GM18502 (cell line): ENCODE measurements at regions not wholly inside any gene's neighbourhood (a gene's known extent, or its start where the extent isn't known, plus 50 kb on each side); places are given as distances from the start of the nearest gene placed in this dataset.
"Not testable (repeated sequence)": the region's sequence is repeated elsewhere in the genome, so short reads cannot be mapped to it uniquely, and the experiment has no call there.

Experiments used
- ATAC-seq: cut with Tn5 transposase; IDR thresholded peaks from one replicate; pipeline ENCODE4 v1.9.1; 2021; ENCODE audit warnings: mild to moderate bottlenecking; ENCODE audit not compliant: unreplicated experiment, poor library complexity

DNA sequence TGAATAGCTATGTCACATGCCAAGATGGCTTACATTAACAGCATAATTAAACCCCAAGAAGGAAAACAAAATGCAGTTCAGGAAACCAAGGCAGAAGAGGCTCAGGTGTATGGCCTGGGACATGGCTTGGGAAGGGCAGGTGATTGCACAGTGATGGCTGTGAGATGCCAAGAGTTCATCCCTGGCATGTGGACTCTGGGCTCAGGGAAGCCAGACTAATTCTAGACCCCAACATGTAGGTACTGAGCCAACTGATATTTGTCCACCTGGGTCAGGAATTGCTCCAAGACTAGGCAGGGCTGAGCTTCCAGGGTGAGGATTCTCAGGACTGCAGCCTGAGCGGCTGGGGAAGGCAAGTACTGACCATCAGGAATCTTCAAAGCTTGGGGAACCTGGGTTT, 218.4 kb upstream of the PIK3R1 start:
- ATAC-seq = no peak

DNA sequence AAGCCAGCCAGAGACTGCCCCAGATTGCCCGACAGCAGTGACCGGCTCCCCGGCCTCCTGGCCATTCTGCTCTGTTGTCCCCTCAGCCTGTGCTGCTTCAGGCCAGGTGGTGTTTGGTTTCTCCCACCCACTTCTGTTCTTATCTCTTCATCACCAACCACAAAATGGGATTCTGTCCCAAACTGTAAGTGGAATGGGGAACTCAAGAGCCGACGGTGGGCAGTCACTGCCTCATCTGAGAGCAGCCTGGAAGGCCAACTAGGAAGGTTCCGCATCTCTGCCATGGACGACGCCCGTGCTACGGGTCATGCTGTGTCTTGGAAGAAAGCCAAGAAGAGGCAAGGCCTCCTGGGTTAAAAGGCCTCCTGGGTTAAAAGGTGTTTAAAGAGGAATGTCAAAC, 219.0 kb upstream of the PIK3R1 start:
- no peak for ATAC-seq

DNA sequence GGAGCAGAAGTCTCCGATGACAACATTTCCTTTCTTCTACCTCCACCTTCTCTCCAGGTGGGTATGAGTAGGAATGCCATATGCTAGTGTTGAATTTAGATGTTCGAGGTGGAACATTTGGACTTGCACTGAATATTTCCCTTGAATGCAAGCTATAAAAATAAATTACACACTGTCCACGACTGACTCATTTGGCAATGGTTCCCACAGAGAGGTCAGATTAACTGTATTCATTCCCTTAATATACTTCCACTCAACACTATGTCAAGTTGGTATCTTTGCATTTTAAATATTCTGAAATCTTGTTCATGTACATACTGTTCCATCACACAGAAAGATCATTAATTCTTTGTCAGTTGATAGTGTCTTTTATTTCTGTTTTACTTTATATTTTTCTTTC, 222.6 kb upstream of the PIK3R1 start:
- ATAC-seq = no peak

- ATAC-seq = no peak
These were observed 226.1 kb upstream of the PIK3R1 start for GRCh38 chr5:67989456-67989855.

GRCh38 chr5:67986761-67987160, 228.8 kb upstream of the PIK3R1 start:
- ATAC-seq = no peak

DNA sequence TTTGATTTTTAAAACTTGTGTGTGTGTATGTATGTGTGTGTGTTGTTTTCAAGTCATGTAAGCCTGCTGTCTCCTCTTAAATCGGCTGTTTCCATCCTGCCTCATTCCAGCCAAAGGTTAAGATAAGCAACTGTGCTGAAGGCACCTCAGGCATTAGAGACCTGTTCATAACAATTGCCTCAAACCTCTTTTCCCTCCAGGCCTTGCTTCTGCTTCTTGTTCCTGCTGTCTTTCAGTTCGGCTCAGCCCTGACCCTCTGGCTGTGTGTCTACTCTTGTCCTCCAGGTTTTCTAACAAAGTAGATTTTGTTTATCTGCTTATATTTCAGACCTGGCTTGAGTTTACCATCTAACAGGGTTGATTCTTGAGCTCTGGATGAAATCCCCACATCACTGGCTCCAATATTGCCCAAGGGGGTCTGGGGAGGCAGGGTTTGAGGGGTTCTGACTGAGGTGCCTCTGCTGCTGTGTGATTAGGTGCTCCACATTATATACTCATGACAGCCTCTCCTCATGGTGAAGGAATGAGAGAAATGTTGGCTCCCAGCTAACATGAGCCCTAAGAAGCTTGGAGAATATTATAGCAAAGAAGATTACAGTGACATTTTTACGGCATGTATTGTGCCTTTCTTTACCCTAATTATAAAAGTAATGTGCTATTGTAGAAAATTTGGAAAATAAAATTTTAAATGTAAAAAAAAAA, 229.7 kb upstream of the PIK3R1 start:
- ATAC-seq = no peak

- ATAC-seq = no peak
These were observed 231.0 kb upstream of the PIK3R1 start for GRCh38 chr5:67984546-67984945.

GRCh38 chr5:67983251-67984110, 232.1 kb upstream of the PIK3R1 start:
- peak; percentile 71 for ATAC-seq

DNA sequence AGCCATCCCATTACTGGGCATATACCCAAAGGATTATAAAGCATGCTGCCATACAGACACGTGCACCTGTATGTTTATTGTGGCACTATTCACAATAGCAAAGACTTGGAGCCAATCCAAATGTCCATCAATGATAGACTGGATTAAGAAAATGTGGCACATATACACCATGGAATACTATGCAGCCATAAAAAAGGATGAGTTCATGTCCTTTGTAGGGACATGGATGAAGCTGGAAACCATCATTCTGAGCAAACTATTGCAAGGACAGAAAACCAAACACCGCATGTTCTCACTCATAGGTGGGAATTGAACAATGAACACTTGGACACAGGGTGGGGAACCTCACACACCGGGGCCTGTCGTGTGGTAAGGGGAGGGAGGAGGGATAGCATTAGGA, 233.4 kb upstream of the PIK3R1 start:
- ATAC-seq = not testable (repeated sequence)

DNA sequence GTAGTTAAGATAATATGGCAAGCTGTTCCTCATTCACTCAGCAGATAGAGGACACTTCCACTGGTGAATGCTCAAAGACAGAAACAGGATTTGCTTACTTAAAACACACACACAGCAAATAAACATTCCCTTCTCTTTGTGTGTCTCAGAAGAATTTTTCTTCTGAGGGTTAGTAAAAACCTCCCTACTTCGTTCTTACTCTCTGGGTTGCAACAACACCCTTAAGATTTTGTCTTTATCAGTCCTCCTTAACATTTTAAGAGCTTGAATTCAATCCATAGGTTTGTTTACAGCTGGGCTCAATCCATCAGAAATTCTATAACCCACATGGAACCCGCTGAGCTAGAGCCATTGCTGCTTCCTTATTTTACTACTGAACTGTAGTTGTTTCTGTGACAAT, 237.4 kb upstream of the PIK3R1 start:
- no peak for ATAC-seq

DNA sequence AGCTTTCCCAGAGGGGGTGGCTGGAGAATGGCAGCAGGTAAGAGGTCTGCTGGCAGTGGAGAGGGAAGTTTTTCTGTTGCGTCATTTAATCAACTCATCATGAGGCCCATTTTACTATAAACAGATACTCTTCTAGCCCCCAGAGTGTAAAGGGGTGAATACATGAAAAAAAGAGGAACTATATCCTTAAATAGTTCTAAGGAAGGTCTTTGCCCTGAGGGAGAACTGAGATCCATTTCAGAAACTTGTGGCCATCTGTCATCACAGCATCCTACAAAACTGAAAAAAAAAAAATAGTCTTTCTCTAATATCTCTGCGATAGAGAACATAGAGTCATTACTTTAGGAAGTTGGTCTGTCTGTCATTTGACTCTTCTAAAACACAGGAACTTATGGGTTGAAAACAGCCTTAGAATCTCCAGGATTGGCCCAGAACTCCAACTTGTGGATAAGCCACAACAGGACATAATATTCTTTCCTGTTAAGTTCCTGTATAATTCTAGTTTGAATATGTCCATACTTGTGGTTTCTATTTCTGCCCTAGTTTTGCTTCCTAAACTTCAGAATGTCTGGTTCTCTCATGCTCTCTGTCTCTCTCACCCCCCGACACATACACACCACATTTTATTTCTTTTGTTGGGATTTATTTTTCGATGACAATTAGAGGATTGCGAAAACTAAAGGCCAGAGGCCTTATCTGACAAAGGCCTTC, 238.5 kb upstream of the PIK3R1 start:
- no peak for ATAC-seq

- ATAC-seq = no peak
These were observed 239.4 kb upstream of the PIK3R1 start for GRCh38 chr5:67976181-67976580.

DNA sequence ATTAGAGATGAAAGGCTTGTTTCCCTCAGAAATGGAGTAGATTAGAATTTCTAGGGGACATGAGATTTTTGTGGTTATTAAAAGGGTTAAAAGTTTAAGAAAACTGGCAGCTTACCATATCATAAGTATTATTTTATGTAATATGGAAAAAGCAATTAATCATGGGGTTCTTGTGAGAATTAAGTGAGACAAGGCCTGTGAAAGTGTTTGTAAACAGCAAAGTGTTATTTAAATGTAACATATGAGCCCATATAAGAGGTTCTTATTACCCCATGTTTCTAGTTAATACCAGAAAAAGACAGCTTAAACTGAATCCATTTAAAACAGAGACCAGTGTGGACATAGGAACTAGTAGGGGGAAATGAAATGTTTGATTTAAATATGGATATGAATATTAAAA, 241.1 kb upstream of the PIK3R1 start:
- ATAC-seq = no peak

- ATAC-seq = no peak
These were observed 241.5 kb upstream of the PIK3R1 start for GRCh38 chr5:67974054-67974453.

- ATAC-seq = no peak
These were observed 243.4 kb upstream of the PIK3R1 start for GRCh38 chr5:67971971-67972821.

DNA sequence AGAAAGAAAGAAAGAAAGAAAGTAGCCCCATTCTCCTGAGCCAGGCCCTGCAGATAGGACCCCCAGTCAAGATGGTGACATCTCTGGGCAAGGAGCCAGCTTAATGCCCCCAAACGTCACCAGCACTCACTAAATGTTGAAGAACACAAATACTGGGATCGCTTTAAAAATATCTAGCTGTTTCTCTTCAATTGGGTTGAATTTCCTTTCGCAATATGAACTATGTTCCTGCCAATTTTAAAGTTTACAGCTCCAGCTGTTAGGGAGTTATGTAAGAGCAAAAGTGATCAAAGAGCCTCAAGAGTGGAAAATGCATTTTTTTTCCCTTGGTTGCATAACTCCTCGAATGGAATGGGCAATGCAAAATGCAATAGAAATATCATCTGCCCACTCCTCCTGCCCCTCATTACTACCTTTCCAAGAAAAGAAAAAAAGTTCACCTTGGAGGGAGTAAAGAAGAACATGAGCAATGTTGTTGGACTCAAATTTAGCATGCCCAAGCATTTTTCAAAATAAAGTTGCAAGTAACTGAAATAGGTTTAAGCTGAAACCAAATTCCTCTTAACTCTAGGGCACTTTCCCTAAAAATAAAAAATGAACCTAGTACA, 244.2 kb upstream of the PIK3R1 start:
- no peak for ATAC-seq

GRCh38 chr5:67969631-67970030, 245.9 kb upstream of the PIK3R1 start:
- no peak for ATAC-seq

DNA sequence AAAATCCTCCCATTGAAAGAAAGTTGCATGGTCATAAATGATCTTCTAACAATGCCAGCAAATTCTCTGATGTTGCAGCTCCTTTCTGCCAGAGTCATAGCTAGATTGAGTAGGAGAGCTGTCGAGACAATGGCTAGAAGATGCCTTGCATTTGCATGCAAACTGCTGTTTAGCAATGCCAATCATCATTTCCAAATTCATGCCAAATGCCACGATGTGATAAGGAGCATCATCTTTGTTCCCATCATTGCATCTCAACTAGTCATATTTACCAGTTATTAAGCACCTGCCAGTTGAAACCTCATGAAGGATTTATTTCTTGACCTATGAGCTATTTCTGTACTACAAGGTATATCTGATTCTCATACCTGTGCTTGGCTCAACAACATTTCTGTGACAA, 246.4 kb upstream of the PIK3R1 start:
- no peak for ATAC-seq

GRCh38 chr5:67966712-67967111, 248.8 kb upstream of the PIK3R1 start:
- ATAC-seq = no peak

- ATAC-seq = no peak
These were observed 250.9 kb upstream of the PIK3R1 start for GRCh38 chr5:67964619-67965018.
